ENCODE measurements at regions not wholly inside any gene's neighbourhood (a gene's known extent, or its start where the extent isn't known, plus 50 kb on each side); places are given as distances from the start of the nearest gene placed in this dataset.

GRCh38 chr7:25884265-25884828, 267.7 kb upstream of the NFE2L3 start:
- ChIA-PET POLR2A (ENCODE audit: low non-redundant PET) (no interaction called here), CTCF (no interaction called here)
- no peaks in the 10 kb centered on the region for H3K36me3 ChIP-seq (ENCODE audit: insufficient read depth, low read length, poor library complexity, severe bottlenecking)
- no peak overlapping the region for H3K27ac ChIP-seq (ENCODE audit: low read depth, low read length, poor library complexity, severe bottlenecking)
- intact Hi-C loops (cut with micrococcal nuclease; ENCODE audit: unreplicated experiment), result no loop called here
- no peak overlapping the region for H3K4me3 ChIP-seq (ENCODE audit: low read depth, low read length, poor library complexity, severe bottlenecking)
- no peaks in the 10 kb centered on the region for H3K4me1 ChIP-seq (ENCODE audit: insufficient read depth, low read length, poor library complexity, severe bottlenecking)
- TF ChIP-seq CTCF (conservative IDR thresholded peaks at IDR 0.05; ENCODE audit: low read depth, low read length) (no peak), EZH2 (IDR thresholded peaks at IDR 0.05; ENCODE audit: borderline replicate concordance, low read depth, low read length, poor library complexity, severe bottlenecking) (no peak)
- DNase-seq (ENCODE audit: low spot score), result no peak
- H3K9me3 ChIP-seq (ENCODE audit: low read depth, low read length, poor library complexity, severe bottlenecking), result no peaks in the 10 kb centered on the region
- peaks cover 38% of the 10 kb centered on the region for H3K27me3 ChIP-seq (replicated peaks; ENCODE audit: insufficient read depth, low read depth, low read length, poor library complexity)
- BruUV-seq (replicated peaks), result no TSS peak

- Histone ChIP-seq H3K4me3 (ENCODE audit: low read depth, low read length, poor library complexity, severe bottlenecking) (no peak overlapping the region), H3K9me3 (ENCODE audit: low read depth, low read length, poor library complexity, severe bottlenecking) (no peaks in the 10 kb centered on the region), H3K4me1 (ENCODE audit: insufficient read depth, low read length, poor library complexity, severe bottlenecking) (no peaks in the 10 kb centered on the region), H3K27ac (ENCODE audit: low read depth, low read length, poor library complexity, severe bottlenecking) (no peak overlapping the region), H3K36me3 (ENCODE audit: insufficient read depth, low read length, poor library complexity, severe bottlenecking) (no peaks in the 10 kb centered on the region), H3K27me3 (replicated peaks; ENCODE audit: insufficient read depth, low read depth, low read length, poor library complexity) (peaks cover 31% of the 10 kb centered on the region)
- POLR2A ChIA-PET (ENCODE audit: low non-redundant PET), result no interaction called here
- DNase-seq (ENCODE audit: low spot score), result no peak
- intact Hi-C loops (cut with micrococcal nuclease; ENCODE audit: unreplicated experiment), result no loop called here
- CTCF ChIA-PET, result no interaction called here
- BruUV-seq (replicated peaks), result no TSS peak
- TF ChIP-seq CTCF (conservative IDR thresholded peaks at IDR 0.05; ENCODE audit: low read depth, low read length), result no peak
- no peak for TF ChIP-seq EZH2 (IDR thresholded peaks at IDR 0.05; ENCODE audit: borderline replicate concordance, low read depth, low read length, poor library complexity, severe bottlenecking)
Measured at GRCh38 chr7:25885057-25885576, 266.9 kb upstream of the NFE2L3 start.

GRCh38 chr7:25886387-25887240, 265.4 kb upstream of the NFE2L3 start:
- peaks cover 16% of the 10 kb centered on the region for H3K27me3 ChIP-seq (replicated peaks; ENCODE audit: insufficient read depth, low read depth, low read length, poor library complexity)
- H3K27ac ChIP-seq (ENCODE audit: low read depth, low read length, poor library complexity, severe bottlenecking), result no peak overlapping the region
- intact Hi-C loops (cut with micrococcal nuclease; ENCODE audit: unreplicated experiment), result no loop called here
- CTCF ChIA-PET, result no interaction called here
- H3K36me3 ChIP-seq (ENCODE audit: insufficient read depth, low read length, poor library complexity, severe bottlenecking), result no peaks in the 10 kb centered on the region
- BruUV-seq (replicated peaks), result no TSS peak
- POLR2A ChIA-PET (ENCODE audit: low non-redundant PET), result no interaction called here
- no peak overlapping the region for H3K4me3 ChIP-seq (ENCODE audit: low read depth, low read length, poor library complexity, severe bottlenecking)
- no peaks in the 10 kb centered on the region for H3K4me1 ChIP-seq (ENCODE audit: insufficient read depth, low read length, poor library complexity, severe bottlenecking)
- no peaks in the 10 kb centered on the region for H3K9me3 ChIP-seq (ENCODE audit: low read depth, low read length, poor library complexity, severe bottlenecking)
- TF ChIP-seq EZH2 (IDR thresholded peaks at IDR 0.05; ENCODE audit: borderline replicate concordance, low read depth, low read length, poor library complexity, severe bottlenecking) (no peak), CTCF (conservative IDR thresholded peaks at IDR 0.05; ENCODE audit: low read depth, low read length) (no peak)
- no peak for DNase-seq (ENCODE audit: low spot score)
